Naive thymus-derived CD4-positive, alpha-beta T cell (primary cell): ENCODE measurements at regions not wholly inside any gene's neighbourhood (a gene's known extent, or its start where the extent isn't known, plus 50 kb on each side); places are given as distances from the start of the nearest gene placed in this dataset.
A peak's percentile ranks its signal among the peaks of the same experiment; 100 is the strongest.
"Not testable (repeated sequence)": the region's sequence is repeated elsewhere in the genome, so short reads cannot be mapped to it uniquely, and the experiment has no call there.

Source experiments
- ATAC-seq: fragments of 150-1000 bp; cut with Tn5 transposase; 2 replicates; pipeline ENCODE4 v1.10.0; 2021; ENCODE audit warnings: mild to moderate bottlenecking, moderate library complexity
- CTCF ChIA-PET: fragments of 350-600 bp; sonication (Branson Sonifier 250); formaldehyde crosslinking; loops from one replicate; lab custom pipeline; 2021; ENCODE audit warnings: antibody characterized with exemption; lab: Charles Lee
- POLR2A ChIA-PET: fragments of 350-600 bp; sonication (Branson Sonifier 250); formaldehyde crosslinking; loops from one replicate; lab custom pipeline; 2021; ENCODE audit warnings: antibody characterized with exemption, inconsistent platforms; lab: Charles Lee
- DNase-seq, 9 donors: peaks; one replicate each; pipeline versions ENCODE4 v3.0.0 to v3.0.0-alpha.2; 2020 to 2022; ENCODE audit warnings: mixed read lengths in 1 of 9
- H3K27ac ChIP-seq: one replicate; pipeline ENCODE4 v1.7.0; 2013; ENCODE audit warnings: mild to moderate bottlenecking, low read depth, low read length, moderate library complexity
- H3K27me3 ChIP-seq, 2 donors: one replicate each; pipeline ENCODE4 v1.7.0; 2013; ENCODE audit warnings: low read length in 2 of 2, mild to moderate bottlenecking in 2 of 2, moderate library complexity in 2 of 2; ENCODE audit not compliant: control insufficient read depth in 2 of 2, insufficient read depth in 2 of 2
- H3K36me3 ChIP-seq, 3 experiments: 1 replicate in 2 of 3; 2 replicates in 1 of 3; pipeline ENCODE4 v1.7.0; 2013; ENCODE audit warnings: low read length in 3 of 3, mild to moderate bottlenecking in 3 of 3, moderate library complexity in 1 of 3; ENCODE audit not compliant: insufficient read depth in 3 of 3, control insufficient read depth in 2 of 3
- H3K4me1 ChIP-seq, 2 donors: one replicate each; pipeline ENCODE4 v1.7.0; 2013; ENCODE audit warnings: low read length in 2 of 2, mild to moderate bottlenecking in 2 of 2, moderate library complexity in 1 of 2; ENCODE audit not compliant: control insufficient read depth in 2 of 2, insufficient read depth in 2 of 2
- H3K4me3 ChIP-seq: 2 replicates; pipeline ENCODE4 v1.7.0; 2013; ENCODE audit warnings: mild to moderate bottlenecking, low read length
- H3K9me3 ChIP-seq, 3 experiments: 1 replicate in 2 of 3; 2 replicates in 1 of 3; pipeline ENCODE4 v1.7.0; 2013; ENCODE audit warnings: low read length in 3 of 3; ENCODE audit not compliant: control insufficient read depth in 2 of 3
- H3K27ac Mint-ChIP-seq, 9 donors: one replicate each; pipeline ENCODE4 v1.8.0; 2020 to 2022; ENCODE audit warnings: mixed read lengths in 9 of 9, mild to moderate bottlenecking in 8 of 9, moderate library complexity in 5 of 9, inconsistent platforms in 2 of 9
- H3K27me3 Mint-ChIP-seq, 5 donors: one replicate each; pipeline ENCODE4 v1.8.0; 2021 to 2022; ENCODE audit warnings: mixed read lengths in 5 of 5, mild to moderate bottlenecking in 1 of 5
- H3K36me3 Mint-ChIP-seq, 5 donors: one replicate each; pipeline ENCODE4 v1.8.0; 2020 to 2022; ENCODE audit warnings: mixed read lengths in 5 of 5, mild to moderate bottlenecking in 3 of 5, inconsistent platforms in 1 of 5
- H3K4me1 Mint-ChIP-seq, 7 donors: one replicate each; pipeline ENCODE4 v1.8.0; 2020 to 2022; ENCODE audit warnings: mixed read lengths in 7 of 7, mild to moderate bottlenecking in 3 of 7, inconsistent platforms in 1 of 7
- H3K4me3 Mint-ChIP-seq, 10 donors: one replicate each; pipeline ENCODE4 v1.8.0; 2020 to 2022; ENCODE audit warnings: mild to moderate bottlenecking in 10 of 10, mixed read lengths in 10 of 10, moderate library complexity in 6 of 10, inconsistent platforms in 2 of 10
- H3K9me3 Mint-ChIP-seq, 11 donors: one replicate each; pipeline ENCODE4 v1.8.0; 2020 to 2022; ENCODE audit warnings: mixed read lengths in 11 of 11, mild to moderate bottlenecking in 4 of 11, inconsistent platforms in 1 of 11, moderate library complexity in 1 of 11
- intact Hi-C, 2 donors: fragments of 100-400 bp; cut with micrococcal nuclease; formaldehyde crosslinking; loops; one replicate each; pipeline ENCODE4 v1.15.1; 2023

GRCh38 chr9:89678396-89679015 lies 73.7 kb downstream of the GADD45G start:
- H3K4me3 ChIP-seq = no peak overlapping the region
- ChIA-PET POLR2A (interaction anchor here (0.6 kb wide), 1 partner anchor 126 kb away, joined by 3 read pairs; no protein-coding TSS in a partner anchor), CTCF (no interaction called here)

GRCh38 chr9:89679016-89679415 lies 74.2 kb downstream of the GADD45G start:
- H3K27ac ChIP-seq = no peak overlapping the region
- no peaks in the 10 kb centered on the region for H3K27me3 Mint-ChIP-seq
- intact Hi-C loops = no loop called here
- no peaks in the 10 kb centered on the region for H3K9me3 Mint-ChIP-seq
- H3K36me3 ChIP-seq = no peaks in the 10 kb centered on the region
- no peaks in the 10 kb centered on the region for H3K27me3 ChIP-seq
- H3K27ac Mint-ChIP-seq = no peak overlapping the region
- peaks cover 0 to 3% (median 0%) of the 10 kb centered on the region in 5 donors for H3K36me3 Mint-ChIP-seq
- no peak for ATAC-seq
- no peak overlapping the region for H3K4me3 ChIP-seq
- CTCF ChIA-PET = no interaction called here
- H3K4me3 Mint-ChIP-seq = no peak overlapping the region
- no peaks in the 10 kb centered on the region for H3K4me1 ChIP-seq
- no peaks in the 10 kb centered on the region for H3K9me3 ChIP-seq
- DNase-seq = no peak
- H3K4me1 Mint-ChIP-seq = peaks cover 0 to 24% (median 0%) of the 10 kb centered on the region in 7 donors
- POLR2A ChIA-PET = no interaction called here

More at GRCh38 chr9:89678396-89679015, 73.7 kb downstream of the GADD45G start:
- Mint-ChIP-seq H3K9me3 (no peaks in the 10 kb centered on the region), H3K27me3 (no peaks in the 10 kb centered on the region), H3K4me1 (peaks cover 0 to 24% (median 0%) of the 10 kb centered on the region in 7 donors), H3K4me3 (no peak overlapping the region), H3K27ac (no peak overlapping the region), H3K36me3 (peaks cover 0 to 3% (median 0%) of the 10 kb centered on the region in 5 donors)
- no peak for ATAC-seq
- Histone ChIP-seq H3K36me3 (no peaks in the 10 kb centered on the region), H3K4me1 (no peaks in the 10 kb centered on the region), H3K27ac (no peak overlapping the region), H3K27me3 (no peaks in the 10 kb centered on the region), H3K9me3 (no peaks in the 10 kb centered on the region)
- intact Hi-C loops = no loop called here
- DNase-seq = no peak

GRCh38 chr9:89679581-89679980 lies 74.8 kb downstream of the GADD45G start:
- peaks cover 0 to under 1% (median 0%) of the 10 kb centered on the region in 5 donors for H3K36me3 Mint-ChIP-seq
- CTCF ChIA-PET = no interaction called here
- H3K9me3 Mint-ChIP-seq = no peaks in the 10 kb centered on the region
- Histone ChIP-seq H3K4me3 (no peak overlapping the region), H3K36me3 (no peaks in the 10 kb centered on the region), H3K9me3 (no peaks in the 10 kb centered on the region), H3K4me1 (no peaks in the 10 kb centered on the region), H3K27ac (no peak overlapping the region), H3K27me3 (no peaks in the 10 kb centered on the region)
- H3K27ac Mint-ChIP-seq = no peak overlapping the region
- peaks cover 0 to 24% (median 0%) of the 10 kb centered on the region in 7 donors for H3K4me1 Mint-ChIP-seq
- no peak overlapping the region for H3K4me3 Mint-ChIP-seq
- DNase-seq (no peak), ATAC-seq (no peak)
- no peaks in the 10 kb centered on the region for H3K27me3 Mint-ChIP-seq
- POLR2A ChIA-PET = interaction anchor here (0.6 kb wide), 1 partner anchor 415 kb away, joined by 3 read pairs; no protein-coding TSS in a partner anchor
- intact Hi-C loops = no loop called here

- Mint-ChIP-seq H3K9me3 (no peaks in the 10 kb centered on the region), H3K36me3 (no peaks in the 10 kb centered on the region)
These were observed 76.0 kb downstream of the GADD45G start for GRCh38 chr9:89680547-89681467.

GRCh38 chr9:89681468-89681859 lies 76.7 kb downstream of the GADD45G start:
- H3K36me3 ChIP-seq, POLR2A ChIA-PET, H3K36me3 Mint-ChIP-seq, H3K4me3 Mint-ChIP-seq, ATAC-seq, CTCF ChIA-PET, intact Hi-C loops, H3K4me3 ChIP-seq, H3K9me3 ChIP-seq, DNase-seq, H3K4me1 ChIP-seq, H3K27ac ChIP-seq, H3K27me3 Mint-ChIP-seq, H3K27me3 ChIP-seq, H3K9me3 Mint-ChIP-seq: not testable (repeated sequence)
- Mint-ChIP-seq H3K4me1 (peaks cover 0 to 30% (median 0%) of the 10 kb centered on the region in 7 donors), H3K27ac (peak overlapping the region in 1 of 9 donors; percentile 20)

More at GRCh38 chr9:89680547-89681467, 76.0 kb downstream of the GADD45G start:
- Histone ChIP-seq H3K9me3 (no peaks in the 10 kb centered on the region), H3K4me1 (no peaks in the 10 kb centered on the region), H3K27ac (no peak overlapping the region), H3K27me3 (no peaks in the 10 kb centered on the region), H3K4me3 (no peak overlapping the region), H3K36me3 (no peaks in the 10 kb centered on the region)
- POLR2A ChIA-PET = no interaction called here
- intact Hi-C loops = loop anchor here in 1 of 2 donors (1.0 kb wide), 1 partner anchor 20 kb away; no protein-coding TSS in a partner anchor
- Mint-ChIP-seq H3K4me3 (peak overlapping the region in 1 of 10 donors; percentile 28), H3K27ac (peak overlapping the region in 1 of 9 donors; percentile 62), H3K27me3 (no peaks in the 10 kb centered on the region), H3K4me1 (peaks cover 0 to 24% (median 0%) of the 10 kb centered on the region in 7 donors)
- CTCF ChIA-PET = no interaction called here
- ATAC-seq (no peak), DNase-seq (no peak)

- H3K4me1 Mint-ChIP-seq = peaks cover 0 to 23% (median 0%) of the 10 kb centered on the region in 7 donors
- H3K27me3 ChIP-seq = no peaks in the 10 kb centered on the region
- no peaks in the 10 kb centered on the region for H3K36me3 Mint-ChIP-seq
- ChIA-PET CTCF (no interaction called here), POLR2A (no interaction called here)
- no peaks in the 10 kb centered on the region for H3K9me3 ChIP-seq
- ATAC-seq = no peak
- H3K4me3 ChIP-seq = no peak overlapping the region
- DNase-seq = no peak
- no peaks in the 10 kb centered on the region for H3K27me3 Mint-ChIP-seq
- no peaks in the 10 kb centered on the region for H3K4me1 ChIP-seq
- H3K4me3 Mint-ChIP-seq = no peak overlapping the region
- H3K27ac Mint-ChIP-seq = no peak overlapping the region
- H3K27ac ChIP-seq = no peak overlapping the region
- H3K9me3 Mint-ChIP-seq = no peaks in the 10 kb centered on the region
- no peaks in the 10 kb centered on the region for H3K36me3 ChIP-seq
- intact Hi-C loops = no loop called here
These were observed 78.8 kb downstream of the GADD45G start for GRCh38 chr9:89683626-89684025.
